Right lobe of liver (tissue), 4 donors: ENCODE measurements at regions not wholly inside any gene's neighbourhood (a gene's known extent, or its start where the extent isn't known, plus 50 kb on each side); places are given as distances from the start of the nearest gene placed in this dataset.

ENCODE experiments used
- POLR2A ChIP-seq: fragments of 450-650 bp; IDR thresholded peaks from one replicate; pipeline ENCODE4 v1.6.1; 2017; ENCODE audit warnings: antibody characterized with exemption, mild to moderate bottlenecking
- TF ChIP-seq, protein P1 (sequence below), 4 donors: fragments of 200-600 bp in 3 of 4; fragments of 450-650 bp in 1 of 4; IDR thresholded peaks; one replicate each; pipeline versions ENCODE4 v1.5.1 to v1.8.0; 2016 to 2022; ENCODE audit warnings: antibody characterized with exemption in 4 of 4, mild to moderate bottlenecking in 2 of 4
- donor health status: DM: no; HTN: no; CAD: no.
- donor health status: DM: no; HTN: no; CAD: no.
- donor health status: DM: no; HTN: yes; CAD: no.

DNA sequence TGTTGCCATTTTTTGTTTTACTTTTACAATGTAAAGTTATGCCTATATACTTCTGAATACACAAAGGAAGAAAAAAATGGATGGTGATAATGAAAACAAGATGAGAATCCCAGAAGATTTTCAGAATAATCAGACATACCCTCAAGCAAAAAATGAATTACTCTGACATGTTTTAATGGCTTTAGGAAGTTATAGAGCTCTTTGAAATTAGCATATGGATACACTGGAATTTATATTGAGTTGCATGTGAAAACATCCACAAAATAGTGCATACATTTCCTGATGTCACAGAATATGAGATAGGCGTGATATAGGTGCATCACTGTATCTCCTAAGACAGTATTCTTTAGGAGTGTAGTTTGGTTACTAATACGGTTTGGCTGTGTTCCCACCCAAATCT, 351.3 kb downstream of the SLC7A11 start:
- no peak for TF ChIP-seq POLR2A
- TF ChIP-seq, protein P1, sequence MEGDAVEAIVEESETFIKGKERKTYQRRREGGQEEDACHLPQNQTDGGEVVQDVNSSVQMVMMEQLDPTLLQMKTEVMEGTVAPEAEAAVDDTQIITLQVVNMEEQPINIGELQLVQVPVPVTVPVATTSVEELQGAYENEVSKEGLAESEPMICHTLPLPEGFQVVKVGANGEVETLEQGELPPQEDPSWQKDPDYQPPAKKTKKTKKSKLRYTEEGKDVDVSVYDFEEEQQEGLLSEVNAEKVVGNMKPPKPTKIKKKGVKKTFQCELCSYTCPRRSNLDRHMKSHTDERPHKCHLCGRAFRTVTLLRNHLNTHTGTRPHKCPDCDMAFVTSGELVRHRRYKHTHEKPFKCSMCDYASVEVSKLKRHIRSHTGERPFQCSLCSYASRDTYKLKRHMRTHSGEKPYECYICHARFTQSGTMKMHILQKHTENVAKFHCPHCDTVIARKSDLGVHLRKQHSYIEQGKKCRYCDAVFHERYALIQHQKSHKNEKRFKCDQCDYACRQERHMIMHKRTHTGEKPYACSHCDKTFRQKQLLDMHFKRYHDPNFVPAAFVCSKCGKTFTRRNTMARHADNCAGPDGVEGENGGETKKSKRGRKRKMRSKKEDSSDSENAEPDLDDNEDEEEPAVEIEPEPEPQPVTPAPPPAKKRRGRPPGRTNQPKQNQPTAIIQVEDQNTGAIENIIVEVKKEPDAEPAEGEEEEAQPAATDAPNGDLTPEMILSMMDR (IDR thresholded peaks at IDR 0.05): no peak
